ENCODE measurements at regions not wholly inside any gene's neighbourhood (a gene's known extent, or its start where the extent isn't known, plus 50 kb on each side); places are given as distances from the start of the nearest gene placed in this dataset.

DNA sequence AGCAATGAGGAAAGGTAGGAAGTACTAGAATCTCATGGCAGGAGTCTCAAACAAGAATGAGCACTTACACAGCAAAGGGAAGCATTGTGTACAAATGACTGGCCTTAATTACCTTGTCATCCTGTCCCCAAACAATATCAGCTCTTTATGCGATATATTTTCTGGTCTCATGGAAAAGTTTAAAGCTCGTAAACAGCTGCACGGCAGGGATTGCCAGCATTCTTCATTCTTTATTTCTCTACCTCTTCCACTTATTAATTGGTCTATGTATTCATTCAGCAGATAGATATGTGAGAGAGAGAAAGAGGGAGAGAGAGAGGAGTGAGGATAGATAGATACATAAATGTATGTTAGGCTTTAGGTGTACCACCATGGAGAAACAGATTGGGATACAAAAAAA is 155.8 kb upstream of the FAT4 start (continued):
- TF ChIP-seq SIN3A (conservative IDR thresholded peaks at IDR 0.05 in 1 of 2, IDR thresholded peaks at IDR 0.05 in 1 of 2; ENCODE audit: low read depth in 1 of 2, low read length in 2 of 2): no peak
- TF ChIP-seq EGR1 (IDR thresholded peaks at IDR 0.05; ENCODE audit: borderline replicate concordance, low read depth, low read length): no peak
- no peak for TF ChIP-seq POLR2A (IDR thresholded peaks at IDR 0.05; ENCODE audit: control extremely low read depth in 1 of 2, low read depth in 2 of 2, low read length in 2 of 2)
- no peak for TF ChIP-seq CBX5 (IDR thresholded peaks at IDR 0.05; ENCODE audit: low read depth, low read length)
- TF ChIP-seq SUZ12 (IDR thresholded peaks at IDR 0.05; ENCODE audit: low read length): no peak
- TF ChIP-seq EZH2 (IDR thresholded peaks at IDR 0.05; ENCODE audit: low read depth, low read length, severe bottlenecking): no peak
- TF ChIP-seq, protein P1, sequence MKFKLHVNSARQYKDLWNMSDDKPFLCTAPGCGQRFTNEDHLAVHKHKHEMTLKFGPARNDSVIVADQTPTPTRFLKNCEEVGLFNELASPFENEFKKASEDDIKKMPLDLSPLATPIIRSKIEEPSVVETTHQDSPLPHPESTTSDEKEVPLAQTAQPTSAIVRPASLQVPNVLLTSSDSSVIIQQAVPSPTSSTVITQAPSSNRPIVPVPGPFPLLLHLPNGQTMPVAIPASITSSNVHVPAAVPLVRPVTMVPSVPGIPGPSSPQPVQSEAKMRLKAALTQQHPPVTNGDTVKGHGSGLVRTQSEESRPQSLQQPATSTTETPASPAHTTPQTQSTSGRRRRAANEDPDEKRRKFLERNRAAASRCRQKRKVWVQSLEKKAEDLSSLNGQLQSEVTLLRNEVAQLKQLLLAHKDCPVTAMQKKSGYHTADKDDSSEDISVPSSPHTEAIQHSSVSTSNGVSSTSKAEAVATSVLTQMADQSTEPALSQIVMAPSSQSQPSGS (IDR thresholded peaks at IDR 0.05; ENCODE audit: low read length): no peak

Data from H1 (cell line).